Gastroesophageal sphincter (tissue), 4 donors: ENCODE measurements at regions not wholly inside any gene's neighbourhood (a gene's known extent, or its start where the extent isn't known, plus 50 kb on each side); places are given as distances from the start of the nearest gene placed in this dataset.

Experiments
- ATAC-seq: fragments of 150-250 bp; one replicate; pipeline ENCODE4 v1.9.1; 2016; ENCODE audit warnings: mild to moderate bottlenecking, moderate library complexity
- H3K27ac ChIP-seq, 4 donors: fragments of 200-600 bp; sonication (generic) in 3 of 4; 1 replicate in 3 of 4; 2 replicates in 1 of 4; pipeline ENCODE4 v1.5.1; 2016 to 2019
- H3K27me3 ChIP-seq: fragments of 200-600 bp; sonication (generic); one replicate; pipeline ENCODE4 v1.5.1; 2019
- H3K36me3 ChIP-seq, 2 donors: fragments of 200-600 bp; sonication (generic); one replicate each; pipeline ENCODE4 v1.5.1; 2019; ENCODE audit warnings: control low read depth in 1 of 2
- H3K4me1 ChIP-seq, 3 donors: fragments of 200-600 bp; sonication (generic); 1 replicate in 2 of 3; 2 replicates in 1 of 3; pipeline ENCODE4 v1.5.1; 2016 to 2019; ENCODE audit warnings: control low read depth in 2 of 3
- H3K4me3 ChIP-seq, 2 donors: fragments of 200-600 bp; sonication (generic); one replicate each; pipeline ENCODE4 v1.5.1; 2019; ENCODE audit warnings: mild to moderate bottlenecking in 1 of 2, moderate library complexity in 1 of 2
- H3K9me3 ChIP-seq, 3 donors: fragments of 200-600 bp; sonication (generic); one replicate each; pipeline ENCODE4 v1.5.1; 2017 to 2019; ENCODE audit warnings: control low read depth in 2 of 3
- CTCF ChIP-seq, 4 experiments: fragments of 200-600 bp in 2 of 4; fragments of 450-650 bp in 2 of 4; sonication (generic) in 1 of 4; IDR thresholded peaks; one replicate each; pipeline ENCODE4 v1.5.1; 2017 to 2019; ENCODE audit warnings: antibody characterized with exemption in 4 of 4, mild to moderate bottlenecking in 2 of 4, moderate library complexity in 2 of 4
- EP300 ChIP-seq: sonication (generic); formaldehyde crosslinking; IDR thresholded peaks from one replicate; pipeline ENCODE4 v1.6.1; 2017; ENCODE audit warnings: antibody characterized with exemption, mild to moderate bottlenecking
- POLR2A ChIP-seq, 2 donors: fragments of 450-650 bp; IDR thresholded peaks; one replicate each; pipeline ENCODE4 v1.6.1; 2017; ENCODE audit warnings: antibody characterized with exemption in 2 of 2, mild to moderate bottlenecking in 2 of 2, moderate library complexity in 1 of 2
- POLR2AphosphoS5 ChIP-seq: sonication (generic); formaldehyde crosslinking; IDR thresholded peaks from one replicate; pipeline ENCODE4 v1.6.1; 2017; ENCODE audit warnings: antibody characterized with exemption
- WGBS, 2 donors: methylation state at CpG; one replicate each; pipeline ENCODE4 v1.1.5; 2018; ENCODE audit warnings: low coverage in 1 of 2; 5-methylcytosine and 5-hydroxymethylcytosine counted together

- Histone ChIP-seq H3K9me3 (no peaks in the 10 kb centered on the region), H3K27me3 (no peaks in the 10 kb centered on the region), H3K36me3 (no peaks in the 10 kb centered on the region), H3K4me1 (no peaks in the 10 kb centered on the region), H3K4me3 (no peak overlapping the region), H3K27ac (no peak overlapping the region)
- ATAC-seq = no peak
- WGBS, 2 donors = 73 to 100% methylated on average over 1 to 2 of the region's 2 CpGs
- TF ChIP-seq CTCF (IDR thresholded peaks at IDR 0.05) (no peak), POLR2AphosphoS5 (no peak), EP300 (no peak), POLR2A (IDR thresholded peaks at IDR 0.05) (no peak)
Measured at GRCh38 chr5:44252545-44252944, 136.7 kb downstream of the FGF10 start.

DNA sequence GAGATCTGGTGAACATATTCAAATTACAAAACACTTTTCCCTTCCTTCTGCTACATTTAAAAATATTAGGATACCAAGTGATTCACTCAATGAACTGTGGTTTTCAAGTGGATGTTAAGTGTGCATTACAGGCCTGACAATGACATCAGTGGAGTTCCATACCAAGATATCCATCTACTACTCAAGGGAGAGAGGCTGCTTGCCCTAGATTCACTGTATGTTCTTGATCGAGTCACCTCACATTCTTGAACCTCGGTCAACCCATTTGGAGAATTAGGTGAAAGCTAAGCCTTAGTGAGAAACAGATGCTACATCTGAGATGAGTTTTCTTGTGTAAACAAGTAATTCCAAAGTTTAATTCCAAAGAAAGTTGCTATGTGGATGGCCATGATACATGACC, 142.2 kb downstream of the FGF10 start:
- H3K4me1 ChIP-seq = no peaks in the 10 kb centered on the region
- WGBS, 2 donors = 80 to 94% methylated on average over 2 of the region's 2 CpGs
- no peak for ATAC-seq
- H3K27me3 ChIP-seq = no peaks in the 10 kb centered on the region
- H3K36me3 ChIP-seq = no peaks in the 10 kb centered on the region
- no peak overlapping the region for H3K4me3 ChIP-seq
- no peaks in the 10 kb centered on the region for H3K9me3 ChIP-seq
- no peak overlapping the region for H3K27ac ChIP-seq
- TF ChIP-seq CTCF (IDR thresholded peaks at IDR 0.05) = no peak
- TF ChIP-seq EP300 = no peak
- TF ChIP-seq POLR2AphosphoS5 = no peak
- no peak for TF ChIP-seq POLR2A (IDR thresholded peaks at IDR 0.05)

GRCh38 chr5:44245935-44246334, 143.3 kb downstream of the FGF10 start:
- Histone ChIP-seq H3K36me3 (no peaks in the 10 kb centered on the region), H3K27me3 (no peaks in the 10 kb centered on the region), H3K9me3 (no peaks in the 10 kb centered on the region), H3K27ac (no peak overlapping the region), H3K4me3 (no peak overlapping the region), H3K4me1 (no peaks in the 10 kb centered on the region)
- TF ChIP-seq CTCF (IDR thresholded peaks at IDR 0.05) = no peak
- no peak for TF ChIP-seq EP300
- no peak for TF ChIP-seq POLR2A (IDR thresholded peaks at IDR 0.05)
- TF ChIP-seq POLR2AphosphoS5 = no peak
- 63 to 78% methylated on average over 1 of the region's 1 CpG for whole genome bisulfite sequencing, 2 donors
- no peak for ATAC-seq

GRCh38 chr5:44242791-44243190, 146.4 kb downstream of the FGF10 start:
- Histone ChIP-seq H3K4me3 (no peak overlapping the region), H3K27ac (no peak overlapping the region), H3K9me3 (no peaks in the 10 kb centered on the region), H3K4me1 (no peaks in the 10 kb centered on the region), H3K27me3 (no peaks in the 10 kb centered on the region), H3K36me3 (no peaks in the 10 kb centered on the region)
- TF ChIP-seq POLR2A (IDR thresholded peaks at IDR 0.05) = no peak
- TF ChIP-seq EP300 = no peak
- no peak for TF ChIP-seq CTCF (IDR thresholded peaks at IDR 0.05)
- no peak for TF ChIP-seq POLR2AphosphoS5
- WGBS, 2 donors = 63 to 92% methylated on average over 1 of the region's 1 CpG
- no peak for ATAC-seq

GRCh38 chr5:44236040-44236439, 153.2 kb downstream of the FGF10 start:
- Histone ChIP-seq H3K27ac (no peak overlapping the region), H3K4me1 (no peaks in the 10 kb centered on the region), H3K9me3 (no peaks in the 10 kb centered on the region), H3K27me3 (no peaks in the 10 kb centered on the region), H3K36me3 (no peaks in the 10 kb centered on the region), H3K4me3 (no peak overlapping the region)
- 90 to 91% methylated on average over 2 to 4 of the region's 4 CpGs for WGBS, 2 donors
- ATAC-seq = no peak
- no peak for TF ChIP-seq POLR2A (IDR thresholded peaks at IDR 0.05)
- no peak for TF ChIP-seq EP300
- no peak for TF ChIP-seq POLR2AphosphoS5
- TF ChIP-seq CTCF (IDR thresholded peaks at IDR 0.05) = no peak
